Adrenal gland (tissue), 9 donors: ENCODE measurements at regions not wholly inside any gene's neighbourhood (a gene's known extent, or its start where the extent isn't known, plus 50 kb on each side); places are given as distances from the start of the nearest gene placed in this dataset.

ENCODE experiments used
- DNase-seq, 7 donors: peaks; one replicate each; pipeline ENCODE4 v3.0.0-alpha.2; 2019 to 2020
- H3K27ac ChIP-seq, 5 donors: fragments of 200-600 bp; sonication (generic) in 4 of 5; 1 replicate in 3 of 5; 2 replicates in 2 of 5; pipeline versions ENCODE4 v1.5.1 to v1.8.0; 2016 to 2020; ENCODE audit warnings: mild to moderate bottlenecking in 1 of 5
- H3K27me3 ChIP-seq: fragments of 200-600 bp; 2 replicates; pipeline ENCODE4 v1.8.0; 2021
- H3K36me3 ChIP-seq, 2 donors: fragments of 200-600 bp; replicated peaks in 1 of 2; 1 replicate in 1 of 2; 2 replicates in 1 of 2; pipeline versions ENCODE4 v1.5.1 to v1.8.0; 2018 to 2022
- H3K4me1 ChIP-seq, 2 donors: fragments of 200-600 bp; replicated peaks in 1 of 2; 1 replicate in 1 of 2; 2 replicates in 1 of 2; pipeline versions ENCODE4 v1.5.1 to v1.8.0; 2018 to 2021
- H3K4me3 ChIP-seq, 4 donors: fragments of 200-600 bp; sonication (generic) in 3 of 4; one replicate each; pipeline ENCODE4 v1.5.1; 2016 to 2018
- H3K9me3 ChIP-seq, 3 donors: fragments of 200-600 bp; sonication (generic) in 1 of 3; replicated peaks in 1 of 3; 1 replicate in 2 of 3; 2 replicates in 1 of 3; pipeline versions ENCODE4 v1.5.1 to v1.8.0; 2016 to 2021
- POLR2A ChIP-seq, 2 donors: fragments of 450-650 bp; IDR thresholded peaks; one replicate each; pipeline ENCODE4 v1.6.1; 2017; ENCODE audit warnings: antibody characterized with exemption in 2 of 2, mild to moderate bottlenecking in 2 of 2, moderate library complexity in 1 of 2
- WGBS, 4 donors: extraction: QIAGEN DNeasy Blood & Tissue Kit in 2 of 4; methylation state at CpG; one replicate each; pipeline versions ENCODE4 v1.1.5 to v1.1.7; 2013 to 2017; 5-methylcytosine and 5-hydroxymethylcytosine counted together
- intact Hi-C, 2 donors: fragments of 100-400 bp; cut with DNase I; formaldehyde crosslinking; loops; one replicate each; pipeline versions ENCODE4 v1.14.1 to v1.15.0; 2022 to 2023
- TF ChIP-seq, protein P1 (sequence below), 6 experiments: fragments of 450-650 bp in 4 of 6; fragments of 200-600 bp in 2 of 6; sonication (generic) in 1 of 6; IDR thresholded peaks; 1 replicate in 5 of 6; 2 replicates in 1 of 6; pipeline versions ENCODE4 v1.5.1 to v1.8.0; 2016 to 2021; ENCODE audit warnings: antibody characterized with exemption in 6 of 6, mild to moderate bottlenecking in 2 of 6, moderate library complexity in 1 of 6
- donor health status: healthy with polysubstance abuse.
- donor health status: Bipolar disorder and iron deficiency.
- donor health status: DM: yes; HTN: yes; CAD: no.
- donor health status: DM: no; HTN: no; CAD: no.
- donor health status: DM: no; HTN: no; CAD: no.

DNA sequence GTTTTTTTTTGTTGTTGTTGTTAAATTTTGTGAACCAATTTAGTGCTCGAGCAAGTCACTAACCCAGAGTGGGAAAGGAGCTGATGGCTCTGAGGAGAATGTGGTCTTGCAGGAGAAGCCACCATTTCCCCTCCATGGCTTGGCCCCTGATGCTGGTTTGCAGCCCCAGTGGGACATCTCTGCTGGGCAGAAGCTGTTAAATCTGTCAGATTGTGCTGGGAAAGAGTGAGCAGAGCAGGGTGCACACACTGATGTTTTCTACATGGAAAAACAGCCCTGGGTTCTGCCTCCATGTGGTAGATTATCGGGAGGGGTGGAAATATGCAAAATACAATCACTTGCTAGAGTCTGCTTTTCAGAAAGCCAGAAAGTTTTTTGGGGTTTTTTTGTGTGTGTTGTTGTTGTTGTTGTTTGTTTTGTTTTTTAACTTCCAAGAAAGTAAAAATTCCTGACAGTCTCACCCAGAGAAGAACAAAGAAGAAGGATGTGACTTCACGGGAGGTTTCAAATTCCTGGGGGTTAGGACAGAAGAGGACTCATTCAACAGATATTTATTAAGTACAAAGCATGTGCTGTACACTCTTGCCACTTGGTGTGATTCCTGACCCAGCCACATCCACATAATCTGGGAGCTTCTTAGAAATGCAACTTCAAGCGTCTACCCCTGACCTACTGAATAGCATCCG, 133.7 kb downstream of the FOXB1 start:
- DNase-seq = no peak
- intact Hi-C loops = no loop called here
- no peak for TF ChIP-seq POLR2A (IDR thresholded peaks at IDR 0.05)
- TF ChIP-seq, protein P1, sequence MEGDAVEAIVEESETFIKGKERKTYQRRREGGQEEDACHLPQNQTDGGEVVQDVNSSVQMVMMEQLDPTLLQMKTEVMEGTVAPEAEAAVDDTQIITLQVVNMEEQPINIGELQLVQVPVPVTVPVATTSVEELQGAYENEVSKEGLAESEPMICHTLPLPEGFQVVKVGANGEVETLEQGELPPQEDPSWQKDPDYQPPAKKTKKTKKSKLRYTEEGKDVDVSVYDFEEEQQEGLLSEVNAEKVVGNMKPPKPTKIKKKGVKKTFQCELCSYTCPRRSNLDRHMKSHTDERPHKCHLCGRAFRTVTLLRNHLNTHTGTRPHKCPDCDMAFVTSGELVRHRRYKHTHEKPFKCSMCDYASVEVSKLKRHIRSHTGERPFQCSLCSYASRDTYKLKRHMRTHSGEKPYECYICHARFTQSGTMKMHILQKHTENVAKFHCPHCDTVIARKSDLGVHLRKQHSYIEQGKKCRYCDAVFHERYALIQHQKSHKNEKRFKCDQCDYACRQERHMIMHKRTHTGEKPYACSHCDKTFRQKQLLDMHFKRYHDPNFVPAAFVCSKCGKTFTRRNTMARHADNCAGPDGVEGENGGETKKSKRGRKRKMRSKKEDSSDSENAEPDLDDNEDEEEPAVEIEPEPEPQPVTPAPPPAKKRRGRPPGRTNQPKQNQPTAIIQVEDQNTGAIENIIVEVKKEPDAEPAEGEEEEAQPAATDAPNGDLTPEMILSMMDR (IDR thresholded peaks at IDR 0.05) = no peak
- Histone ChIP-seq H3K4me3 (no peak overlapping the region), H3K27ac (no peak overlapping the region), H3K4me1 (no peaks in the 10 kb centered on the region), H3K27me3 (no peaks in the 10 kb centered on the region), H3K36me3 (no peaks in the 10 kb centered on the region), H3K9me3 (no peaks in the 10 kb centered on the region)
- 59 to 81% (median 71%) methylated on average over 5 of the region's 5 CpGs for WGBS, 4 donors

DNA sequence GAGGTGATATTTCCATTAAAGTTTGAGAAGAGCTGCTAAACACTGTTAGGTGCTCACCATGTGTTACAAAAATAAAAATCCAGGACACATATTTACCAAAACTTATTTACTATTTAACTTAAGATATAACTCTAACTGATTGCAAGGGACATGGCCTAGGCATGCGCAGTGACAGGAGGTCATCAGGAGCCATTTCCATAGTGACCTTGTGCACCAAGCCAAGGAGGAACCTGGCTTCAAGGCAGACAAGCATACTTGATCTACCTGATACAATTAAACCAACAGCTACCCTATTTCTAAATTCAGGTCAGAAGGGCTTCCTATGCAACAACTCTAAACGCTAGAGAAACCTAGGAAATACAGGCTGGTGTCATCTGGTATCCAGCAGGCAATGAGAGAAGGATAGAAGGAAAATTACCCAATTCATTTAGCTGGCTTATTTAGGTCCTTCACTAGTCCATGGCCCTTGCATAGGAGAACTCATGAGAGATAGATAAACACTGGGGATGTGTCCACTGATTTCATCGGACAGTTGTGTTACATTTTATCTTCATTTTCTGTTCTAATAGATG, 134.4 kb downstream of the FOXB1 start:
- H3K9me3 ChIP-seq = no peaks in the 10 kb centered on the region
- 82 to 93% (median 82%) methylated on average over 3 of the region's 3 CpGs for WGBS, 4 donors
- no peaks in the 10 kb centered on the region for H3K27me3 ChIP-seq
- intact Hi-C loops = no loop called here
- H3K4me1 ChIP-seq = no peaks in the 10 kb centered on the region
- H3K4me3 ChIP-seq = no peak overlapping the region
- H3K27ac ChIP-seq = no peak overlapping the region
- no peak for DNase-seq
- TF ChIP-seq POLR2A (IDR thresholded peaks at IDR 0.05) = no peak
- TF ChIP-seq, protein P1 (IDR thresholded peaks at IDR 0.05) = no peak
- no peaks in the 10 kb centered on the region for H3K36me3 ChIP-seq

DNA sequence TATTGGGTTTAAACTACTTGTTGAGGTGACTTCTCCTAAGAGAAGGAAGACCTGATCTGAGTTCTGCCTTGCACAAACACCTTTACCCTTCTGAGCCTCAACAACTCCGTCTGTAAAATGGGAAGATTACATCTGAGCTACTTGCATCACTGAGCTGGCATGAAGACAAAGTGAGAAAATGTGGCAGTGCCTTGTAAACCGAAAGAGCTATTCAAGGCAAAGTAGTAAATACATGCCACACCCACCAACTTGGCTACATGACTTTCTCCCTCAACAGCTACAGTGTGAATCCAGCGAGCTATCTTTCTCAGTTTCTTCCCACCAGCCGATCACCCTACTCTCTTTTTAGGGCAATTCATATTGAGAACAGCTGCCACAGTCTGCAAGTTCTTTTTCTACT, 148.3 kb downstream of the FOXB1 start:
- H3K27me3 ChIP-seq = peaks cover 22% of the 10 kb centered on the region
- no peak overlapping the region for H3K27ac ChIP-seq
- intact Hi-C loops = no loop called here
- TF ChIP-seq POLR2A (IDR thresholded peaks at IDR 0.05) = no peak
- TF ChIP-seq, protein P1 (IDR thresholded peaks at IDR 0.05) = no peak
- H3K9me3 ChIP-seq = no peaks in the 10 kb centered on the region
- no peaks in the 10 kb centered on the region for H3K36me3 ChIP-seq
- H3K4me3 ChIP-seq = no peak overlapping the region
- no peaks in the 10 kb centered on the region for H3K4me1 ChIP-seq
- WGBS, 4 donors = 71 to 82% (median 78%) methylated on average over 4 of the region's 4 CpGs
- DNase-seq = no peak

DNA sequence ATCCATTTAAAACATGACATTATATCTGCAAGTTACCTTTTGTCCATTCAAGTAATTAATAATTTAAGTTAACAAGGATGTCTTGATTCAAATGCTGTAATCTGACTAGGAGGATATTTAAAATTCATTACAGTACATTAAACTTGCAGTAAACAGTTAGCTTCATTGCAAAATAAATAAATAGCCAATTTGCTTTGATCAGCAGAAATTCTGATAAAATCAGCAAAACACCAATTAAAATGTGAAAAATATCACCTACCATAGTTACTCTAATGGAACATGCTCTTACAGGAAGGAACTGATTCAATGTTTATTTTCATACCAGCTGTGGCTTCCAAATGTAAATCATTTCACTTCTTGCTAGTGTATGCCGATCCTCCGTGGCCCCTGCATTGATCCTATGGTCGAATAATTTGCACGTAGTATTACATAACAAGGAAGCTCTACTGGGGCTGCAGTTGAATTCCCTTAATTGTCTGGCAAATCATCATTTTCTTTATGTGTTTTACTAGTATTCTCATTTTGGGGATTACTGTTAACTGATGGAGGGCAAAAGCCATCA, 150.7 kb downstream of the FOXB1 start:
- no peak for TF ChIP-seq POLR2A (IDR thresholded peaks at IDR 0.05)
- TF ChIP-seq, protein P1 (IDR thresholded peaks at IDR 0.05) = no peak
- intact Hi-C loops = no loop called here

More for the DNA sequence above, 150.7 kb downstream of the FOXB1 start:
- Histone ChIP-seq H3K9me3 (no peaks in the 10 kb centered on the region), H3K27ac (no peak overlapping the region), H3K4me3 (no peak overlapping the region), H3K4me1 (no peaks in the 10 kb centered on the region), H3K27me3 (peaks cover 17% of the 10 kb centered on the region), H3K36me3 (no peaks in the 10 kb centered on the region)
- DNase-seq = no peak
- 48 to 68% (median 60%) methylated on average over 4 of the region's 4 CpGs for WGBS, 4 donors
